ENCODE measurements at regions not wholly inside any gene's neighbourhood (a gene's known extent, or its start where the extent isn't known, plus 50 kb on each side); places are given as distances from the start of the nearest gene placed in this dataset.

- Histone ChIP-seq H3K4me2 (no peak overlapping the region), H3K9me3 (no peaks in the 10 kb centered on the region), H3K27ac (no peak overlapping the region), H3K4me1 (no peaks in the 10 kb centered on the region), H3K4me3 (no peak overlapping the region)
- CTCF ChIA-PET: no interaction called here
- DNase-seq (ENCODE audit: low read depth in 1 of 2, low spot score in 1 of 2) (no peak), ATAC-seq (no peak), FAIRE-seq (no peak)
- TF ChIP-seq CHD2 (IDR thresholded peaks at IDR 0.05; ENCODE audit: low read length, partially characterized antibody) (no peak), USF2 (IDR thresholded peaks at IDR 0.05) (no peak), BHLHE40 (IDR thresholded peaks at IDR 0.05; ENCODE audit: low read depth, low read length) (no peak), RARB (CRISPR knock-in tag; IDR thresholded peaks at IDR 0.05) (no peak), RAD21 (conservative IDR thresholded peaks at IDR 0.05 in 1 of 2, IDR thresholded peaks at IDR 0.05 in 1 of 2) (no peak), CHD4 (IDR thresholded peaks at IDR 0.05; ENCODE audit: borderline replicate concordance) (no peak), ZC3H11A (IDR thresholded peaks at IDR 0.05) (no peak), BCL3 (IDR thresholded peaks at IDR 0.05) (no peak), RFX5 (IDR thresholded peaks at IDR 0.05) (no peak), HOXA7 (CRISPR knock-in tag; IDR thresholded peaks at IDR 0.05) (no peak), NR3C1 (IDR thresholded peaks at IDR 0.05) (no peak), REST (IDR thresholded peaks at IDR 0.05) (no peak)
- POLR2A ChIA-PET: no interaction called here
- WGBS (ENCODE audit: missing lambda C conversion rate): 64% methylated on average over 2 of the region's 2 CpGs
These were observed 201.2 kb upstream of the UBL3 start for GRCh38 chr13:30051531-30052060.

- WGBS (ENCODE audit: missing lambda C conversion rate): 61% methylated on average over 5 of the region's 5 CpGs
These were observed 199.3 kb upstream of the UBL3 start for GRCh38 chr13:30049692-30050091.

More at GRCh38 chr13:30049692-30050091, 199.3 kb upstream of the UBL3 start:
- no peak overlapping the region for H3K4me3 ChIP-seq
- ATAC-seq (no peak), FAIRE-seq (no peak), DNase-seq (ENCODE audit: low read depth in 1 of 2, low spot score in 1 of 2) (no peak)
- no peak overlapping the region for H3K27ac ChIP-seq
- no peaks in the 10 kb centered on the region for H3K9me3 ChIP-seq
- CTCF ChIA-PET: no interaction called here
- POLR2A ChIA-PET: no interaction called here
- H3K4me2 ChIP-seq: no peak overlapping the region
- TF ChIP-seq TFCP2L1 (CRISPR knock-in tag; IDR thresholded peaks at IDR 0.05): no peak
- TF ChIP-seq CBX8 (IDR thresholded peaks at IDR 0.05): no peak
- TF ChIP-seq RAD21 (conservative IDR thresholded peaks at IDR 0.05 in 1 of 2, IDR thresholded peaks at IDR 0.05 in 1 of 2): no peak
- TF ChIP-seq CEBPB (IDR thresholded peaks at IDR 0.05): no peak
- TF ChIP-seq HMGXB4 (CRISPR knock-in tag; IDR thresholded peaks at IDR 0.05; ENCODE audit: borderline replicate concordance): no peak
- TF ChIP-seq ZSCAN20 (CRISPR knock-in tag; IDR thresholded peaks at IDR 0.05): no peak
- TF ChIP-seq EHMT2 (IDR thresholded peaks at IDR 0.05; ENCODE audit: low read depth): no peak
- no peak for TF ChIP-seq MAZ (IDR thresholded peaks at IDR 0.05; ENCODE audit: borderline replicate concordance, low read depth, low read length)
- TF ChIP-seq MAFK (IDR thresholded peaks at IDR 0.05; ENCODE audit: partially characterized antibody): no peak
- TF ChIP-seq NR3C1 (IDR thresholded peaks at IDR 0.05): no peak
- no peak for TF ChIP-seq JUNB (IDR thresholded peaks at IDR 0.05)
- 0 out of 3 replicates have a peak, but pooled peaks cover 3% of the 10 kb centered on the region for H3K4me1 ChIP-seq

Measured in A549 (cell line).